Pulmonary artery endothelial cell (primary cell): ENCODE measurements at regions not wholly inside any gene's neighbourhood (a gene's known extent, or its start where the extent isn't known, plus 50 kb on each side); places are given as distances from the start of the nearest gene placed in this dataset.
"Not testable (repeated sequence)": the region's sequence is repeated elsewhere in the genome, so short reads cannot be mapped to it uniquely, and the experiment has no call there.

Experiments
- DNase-seq: peaks from one replicate; pipeline ENCODE4 v3.0.0-alpha.2; 2011; ENCODE audit warnings: low read depth, low spot score

DNA sequence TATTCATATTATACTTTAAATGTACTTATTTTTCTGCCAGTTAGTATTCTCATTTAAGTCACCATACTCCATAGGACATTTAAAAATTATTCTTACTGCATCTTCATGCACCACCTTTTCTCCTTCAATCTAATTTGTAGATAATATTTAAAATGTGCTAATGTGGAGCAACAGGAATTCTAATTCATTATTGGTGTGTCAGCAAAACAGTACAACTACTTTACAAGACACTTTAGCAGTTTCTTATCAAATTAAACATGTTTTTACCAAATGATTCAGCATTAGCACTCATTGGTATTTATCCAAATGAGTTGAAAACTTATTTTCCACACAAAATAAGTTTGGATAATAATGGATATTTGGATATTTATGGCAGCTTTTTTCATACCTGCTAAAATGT lies 1041.8 kb upstream of the ADGRB3 start:
- DNase-seq = no peak

DNA sequence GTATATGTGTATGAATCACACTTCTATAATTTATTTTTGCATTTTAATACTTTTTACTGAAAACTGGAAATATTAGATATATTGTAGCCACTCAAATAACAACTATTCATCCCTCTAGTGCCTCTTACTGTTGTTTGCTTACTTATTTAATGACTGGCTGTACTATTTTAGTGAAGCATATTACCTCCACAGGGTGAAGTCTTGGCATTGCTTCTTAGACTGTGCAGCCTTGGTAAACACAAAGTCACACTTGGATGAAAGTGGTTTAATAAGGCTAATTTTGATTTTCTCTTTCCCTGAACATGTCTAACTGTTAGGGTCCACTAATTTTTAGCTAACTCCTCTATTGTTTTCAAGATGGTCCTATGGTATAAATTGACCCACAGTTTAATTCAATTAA lies 1043.2 kb upstream of the ADGRB3 start:
- no peak for DNase-seq

- DNase-seq = no peak
Measured at GRCh38 chr6:67567842-67568241, 1067.2 kb upstream of the ADGRB3 start.

GRCh38 chr6:67563671-67564070 lies 1071.4 kb upstream of the ADGRB3 start:
- no peak for DNase-seq

- no peak for DNase-seq
Measured at GRCh38 chr6:67560068-67560467, 1075.0 kb upstream of the ADGRB3 start.

GRCh38 chr6:67558985-67559384 lies 1076.1 kb upstream of the ADGRB3 start:
- DNase-seq = peak; percentile 3

DNA sequence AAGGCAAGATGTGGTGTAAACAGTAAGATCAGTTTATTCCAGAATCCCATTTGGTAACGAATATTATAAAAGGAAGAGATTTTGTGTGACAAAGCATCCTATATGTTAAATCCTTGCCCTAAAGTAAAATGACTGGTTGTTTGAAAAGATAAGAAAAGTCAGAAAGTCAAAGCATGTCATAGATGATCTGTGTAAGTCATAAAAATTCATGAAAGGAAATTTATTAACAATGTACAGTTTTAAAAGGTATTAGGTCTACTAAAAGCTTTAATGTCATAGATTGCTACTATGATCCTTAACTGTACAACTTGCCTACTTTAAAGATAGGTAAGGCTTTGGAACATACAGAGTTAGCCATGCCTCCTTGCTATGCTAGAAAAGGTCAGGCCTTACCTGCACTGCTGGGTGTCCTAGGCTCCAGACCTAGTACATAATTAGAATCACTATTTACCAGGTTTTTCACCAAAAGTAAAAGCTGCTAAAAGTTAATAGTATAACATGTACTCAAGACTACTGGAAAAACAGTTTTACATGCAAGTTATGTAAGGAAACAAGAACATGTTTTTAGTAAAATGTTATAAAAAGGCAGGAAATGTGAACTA lies 1090.1 kb upstream of the ADGRB3 start:
- no peak for DNase-seq

- no peak for DNase-seq
Measured at GRCh38 chr6:67541586-67541985, 1093.5 kb upstream of the ADGRB3 start.

DNA sequence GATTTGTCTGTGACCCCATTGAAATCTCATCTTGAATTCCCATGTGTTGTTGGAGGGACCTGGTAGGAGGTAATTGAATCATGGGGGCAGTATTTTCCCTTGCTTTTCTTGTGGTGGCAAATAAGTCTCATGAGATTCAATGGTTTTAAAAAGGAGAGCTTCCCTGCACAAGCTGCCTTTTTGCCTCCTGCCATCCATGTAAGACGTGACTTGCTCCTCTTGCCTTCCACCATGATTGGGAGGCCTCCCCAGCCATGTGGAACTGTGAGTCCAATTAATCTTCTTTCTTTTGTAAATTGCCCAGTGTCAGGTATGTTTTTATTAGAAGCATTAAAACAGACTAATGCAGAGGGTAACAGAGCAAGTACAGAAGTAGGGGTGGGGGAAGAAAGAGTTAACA lies 1097.0 kb upstream of the ADGRB3 start:
- DNase-seq = no peak

GRCh38 chr6:67535946-67536345 lies 1099.1 kb upstream of the ADGRB3 start:
- DNase-seq = no peak

GRCh38 chr6:67506352-67506751 lies 1128.7 kb upstream of the ADGRB3 start:
- no peak for DNase-seq

GRCh38 chr6:67501755-67502154 lies 1133.3 kb upstream of the ADGRB3 start:
- DNase-seq = no peak

DNA sequence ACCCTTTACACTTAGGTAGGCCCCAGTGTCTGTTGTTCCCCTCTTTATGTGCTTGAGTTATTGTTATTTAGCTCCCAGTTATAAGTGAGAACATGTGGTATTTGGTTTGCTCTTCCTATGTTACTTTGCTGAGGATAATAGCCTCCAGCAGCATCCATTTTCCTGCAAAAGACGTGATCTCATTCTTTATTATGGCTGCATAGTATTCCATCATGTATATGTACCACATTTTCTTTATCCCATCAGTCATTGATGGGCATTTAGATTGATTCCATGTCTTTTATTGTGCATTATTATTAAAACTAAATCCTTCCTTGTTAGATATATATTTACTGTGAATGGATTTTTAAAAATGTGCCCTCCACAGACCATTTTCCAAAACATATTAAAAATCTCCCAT lies 1137.3 kb upstream of the ADGRB3 start:
- DNase-seq = no peak

GRCh38 chr6:67496191-67496590 lies 1138.9 kb upstream of the ADGRB3 start:
- no peak for DNase-seq

DNA sequence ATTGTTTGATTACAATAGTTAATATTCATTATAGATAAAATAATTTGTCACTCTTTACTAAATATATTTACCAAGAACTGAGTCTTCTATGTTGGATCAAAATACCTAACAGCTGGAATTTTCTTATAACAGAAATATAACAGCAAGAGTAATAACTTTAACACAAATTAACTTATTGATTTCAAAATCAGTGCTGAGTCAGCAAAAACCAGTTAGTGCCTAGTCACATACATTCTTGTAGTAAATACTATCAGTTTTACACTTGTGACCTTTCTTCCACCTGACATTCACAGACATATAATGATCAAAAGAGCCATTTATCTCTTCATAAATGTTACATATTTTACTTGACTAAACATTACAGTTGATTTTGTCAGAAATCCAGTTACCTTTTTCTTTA lies 1141.4 kb upstream of the ADGRB3 start:
- no peak for DNase-seq

GRCh38 chr6:67475700-67476099 lies 1159.4 kb upstream of the ADGRB3 start:
- DNase-seq = no peak

DNA sequence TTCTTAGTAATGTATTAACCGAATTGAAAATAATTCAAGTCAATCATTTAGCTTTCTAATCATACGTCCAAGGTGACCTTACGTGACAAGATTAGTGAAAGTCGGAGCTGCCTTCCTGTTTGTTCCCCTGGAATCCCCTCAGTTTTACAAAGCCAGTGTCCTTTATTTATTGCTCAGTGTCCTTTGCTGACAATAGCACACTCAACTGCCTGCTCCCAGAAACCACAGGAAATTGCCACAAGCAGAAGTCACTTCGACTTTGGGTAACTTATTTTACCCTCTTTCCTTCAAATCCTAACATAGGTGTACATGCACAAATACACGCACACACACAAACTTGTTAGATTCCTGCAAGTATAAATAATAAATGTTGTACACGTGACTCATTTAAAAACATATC lies 1167.7 kb upstream of the ADGRB3 start:
- DNase-seq = no peak

DNA sequence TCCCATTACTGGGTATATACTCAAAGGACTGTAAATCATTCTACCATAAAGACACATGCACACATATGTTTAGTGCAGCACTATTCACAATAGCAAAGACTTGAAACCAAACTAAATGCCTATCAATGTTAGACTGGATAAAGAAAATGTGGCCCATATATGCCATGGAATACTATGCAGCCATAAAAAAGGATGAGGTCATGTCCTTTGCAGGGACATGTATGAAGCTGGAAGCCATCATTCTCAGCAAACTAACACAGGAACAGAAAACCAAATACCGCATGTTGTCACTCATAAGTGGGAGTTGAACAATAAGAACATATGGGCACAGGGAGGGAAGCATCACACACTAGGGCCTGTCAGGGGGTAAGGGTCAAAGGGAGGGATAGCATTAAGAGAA lies 1172.4 kb upstream of the ADGRB3 start:
- not testable (repeated sequence) for DNase-seq

GRCh38 chr6:67459556-67459955 lies 1175.5 kb upstream of the ADGRB3 start:
- DNase-seq = no peak

GRCh38 chr6:67458265-67458664 lies 1176.8 kb upstream of the ADGRB3 start:
- no peak for DNase-seq

GRCh38 chr6:67451874-67452273 lies 1183.2 kb upstream of the ADGRB3 start:
- no peak for DNase-seq

DNA sequence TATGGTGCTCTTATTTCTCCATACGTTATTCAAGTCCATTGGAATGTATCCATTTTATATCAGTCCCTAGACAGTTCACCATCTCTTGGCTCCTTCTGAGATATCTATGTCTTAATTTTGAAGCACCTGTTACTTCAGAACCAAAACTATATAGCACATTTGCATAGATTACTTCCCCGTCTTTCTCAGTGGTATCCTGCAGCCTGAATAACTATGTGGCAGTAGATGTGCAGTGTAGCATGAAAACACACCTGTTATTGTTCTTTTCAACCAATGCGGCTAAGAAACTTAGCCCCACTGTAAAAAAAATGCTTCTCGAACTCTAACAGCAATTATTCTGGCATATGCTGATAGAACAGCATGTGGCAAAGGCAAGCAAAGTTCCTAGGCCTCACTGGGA lies 1184.4 kb upstream of the ADGRB3 start:
- DNase-seq = no peak

- no peak for DNase-seq
Measured at GRCh38 chr6:67449602-67450001, 1185.5 kb upstream of the ADGRB3 start.

GRCh38 chr6:67433124-67433523 lies 1202.0 kb upstream of the ADGRB3 start:
- no peak for DNase-seq
